A549 (cell line): ENCODE measurements at regions not wholly inside any gene's neighbourhood (a gene's known extent, or its start where the extent isn't known, plus 50 kb on each side); places are given as distances from the start of the nearest gene placed in this dataset.

Experiments used
- ATAC-seq, 2 experiments: fragments of 200-7000 bp in 1 of 2; fragments of >200 bp in 1 of 2; cut with Nextera tagmentation in 1 of 2; cut with Tn5 transposase in 1 of 2; 3 replicates each; pipeline versions ENCODE4 v1.8.0 to v1.9.1; 2018 to 2020; ENCODE audit warnings: mild to moderate bottlenecking in 1 of 2, moderate library complexity in 1 of 2
- CTCF ChIA-PET: fragments of 300-600 bp; sonication (Branson Sonifier 250); formaldehyde crosslinking; extraction: SDS; loops from one replicate; lab custom pipeline; 2021; ENCODE audit warnings: antibody characterized with exemption, inconsistent platforms; lab: Yijun Ruan, JAX
- POLR2A ChIA-PET: fragments of 350-600 bp; formaldehyde crosslinking; extraction: SDS; loops from one replicate; lab custom pipeline; 2021; ENCODE audit warnings: antibody characterized with exemption, inconsistent platforms; lab: Yijun Ruan, JAX
- DNase-seq, 2 experiments: peaks; one replicate each; pipeline versions ENCODE4 v3.0.0 to v3.0.0-alpha.2; 2011 to 2016; ENCODE audit warnings: low read depth in 1 of 2, low spot score in 1 of 2
- FAIRE-seq: peaks from 2 replicates; lab custom pipeline; 2011; peaks lifted over from hg19 to GRCh38; lab: Jason Lieb, UNC
- H3K27ac ChIP-seq, 2 experiments: fragments of >200 bp; sonication (Bioruptor Twin); formaldehyde crosslinking; 3 replicates each; pipeline ENCODE4 v1.5.1; 2016 to 2017
- H3K4me1 ChIP-seq: fragments of >200 bp; sonication (Bioruptor Twin); formaldehyde crosslinking; 3 replicates; pipeline ENCODE4 v1.6.1; 2016
- H3K4me2 ChIP-seq: fragments of >200 bp; sonication (Bioruptor Twin); formaldehyde crosslinking; 3 replicates; pipeline ENCODE4 v1.6.1; 2016
- H3K4me3 ChIP-seq: fragments of >200 bp; sonication (Bioruptor Twin); formaldehyde crosslinking; 3 replicates; pipeline ENCODE4 v1.5.1; 2016
- H3K9me3 ChIP-seq: fragments of >200 bp; sonication (Bioruptor Twin); formaldehyde crosslinking; 3 replicates; pipeline ENCODE4 v1.6.1; 2016
- BHLHE40 ChIP-seq: IDR thresholded peaks from 2 replicates; pipeline ENCODE4 v1.6.1; 2012; ENCODE audit warnings: low read depth, low read length, inconsistent platforms
- ESRRA ChIP-seq: fragments of 150-350 bp; IDR thresholded peaks from 2 replicates; pipeline ENCODE4 v1.6.1; 2014; ENCODE audit warnings: mild to moderate bottlenecking, low read length, borderline replicate concordance
- HOXA7 ChIP-seq: fragments of 250-450 bp; sonication (Bioruptor Pico); IDR thresholded peaks from 2 replicates; pipeline ENCODE4 v1.5.0; 2020; ENCODE audit warnings: mild to moderate bottlenecking, moderate library complexity
- JUN ChIP-seq, 2 experiments: fragments of >200 bp; sonication (Bioruptor Twin); formaldehyde crosslinking; IDR thresholded peaks; 2 replicates in 1 of 2; 3 replicates in 1 of 2; pipeline ENCODE4 v1.6.1; 2016 to 2017
- KDM1A ChIP-seq: fragments of 200-600 bp; sonication (generic); IDR thresholded peaks from 2 replicates; pipeline ENCODE4 v1.6.1; 2016; ENCODE audit warnings: low read depth, mild to moderate bottlenecking
- MAFK ChIP-seq: fragments of 450-650 bp; IDR thresholded peaks from 2 replicates; pipeline ENCODE4 v1.6.1; 2014; ENCODE audit not compliant: partially characterized antibody
- NPAS2 ChIP-seq: fragments of 250-450 bp; sonication (Bioruptor Pico); IDR thresholded peaks from 2 replicates; pipeline ENCODE4 v1.8.0; 2022; ENCODE audit warnings: mild to moderate bottlenecking, moderate library complexity, borderline replicate concordance
- POLR2AphosphoS2 ChIP-seq: conservative IDR thresholded peaks from 2 replicates; pipeline ENCODE4 v1.6.1; 2012; ENCODE audit warnings: low read length, improper control_type of control experiment, inconsistent platforms
- RFX5 ChIP-seq: fragments of 450-650 bp; IDR thresholded peaks from 2 replicates; pipeline ENCODE4 v1.7.1; 2014; ENCODE audit warnings: antibody characterized with exemption, mild to moderate bottlenecking, moderate library complexity
- RNF2 ChIP-seq: fragments of 200-600 bp; sonication (generic); IDR thresholded peaks from 2 replicates; pipeline ENCODE4 v1.6.1; 2016; ENCODE audit warnings: low read depth, mild to moderate bottlenecking, antibody characterized with exemption, moderate library complexity, borderline replicate concordance
- SREBF2 ChIP-seq: fragments of 450-650 bp; IDR thresholded peaks from 2 replicates; pipeline ENCODE4 v1.6.1; 2014; ENCODE audit warnings: mild to moderate bottlenecking, moderate library complexity
- TFCP2L1 ChIP-seq: fragments of 250-450 bp; sonication (Bioruptor Pico); IDR thresholded peaks from 2 replicates; pipeline ENCODE4 v1.5.0; 2021; ENCODE audit warnings: mild to moderate bottlenecking
- WGBS: methylation state at CpG from one replicate; pipeline ENCODE4 v1.1.6; 2017; ENCODE audit errors: missing lambda C conversion rate; 5-methylcytosine and 5-hydroxymethylcytosine counted together
- TF ChIP-seq, protein P1 (sequence below): fragments of 450-650 bp; IDR thresholded peaks from 2 replicates; pipeline ENCODE4 v1.6.1; 2014; ENCODE audit warnings: antibody characterized with exemption
- TF ChIP-seq, protein P2 (sequence below): fragments of 250-450 bp; sonication (Bioruptor Pico); IDR thresholded peaks from 2 replicates; pipeline ENCODE4 v1.5.0; 2020; ENCODE audit warnings: low read depth, mild to moderate bottlenecking, moderate library complexity
- TF ChIP-seq, protein P3 (sequence below): fragments of 200-600 bp; sonication (generic); IDR thresholded peaks from 2 replicates; pipeline ENCODE4 v1.6.1; 2016; ENCODE audit warnings: antibody characterized with exemption, mild to moderate bottlenecking, moderate library complexity
- TF ChIP-seq, protein P4 (sequence below): IDR thresholded peaks from 2 replicates; pipeline ENCODE4 v1.6.1; 2012; ENCODE audit warnings: low read depth, borderline replicate concordance
- TF ChIP-seq, protein P5 (sequence below): fragments of 250-450 bp; sonication (Bioruptor Pico); IDR thresholded peaks from 2 replicates; pipeline ENCODE4 v1.5.0; 2021; ENCODE audit warnings: mild to moderate bottlenecking, moderate library complexity, borderline replicate concordance
- TF ChIP-seq, protein P6 (sequence below): fragments of 150-350 bp; IDR thresholded peaks from 2 replicates; pipeline ENCODE4 v1.6.1; 2014; ENCODE audit warnings: low read depth, mild to moderate bottlenecking, low read length

DNA sequence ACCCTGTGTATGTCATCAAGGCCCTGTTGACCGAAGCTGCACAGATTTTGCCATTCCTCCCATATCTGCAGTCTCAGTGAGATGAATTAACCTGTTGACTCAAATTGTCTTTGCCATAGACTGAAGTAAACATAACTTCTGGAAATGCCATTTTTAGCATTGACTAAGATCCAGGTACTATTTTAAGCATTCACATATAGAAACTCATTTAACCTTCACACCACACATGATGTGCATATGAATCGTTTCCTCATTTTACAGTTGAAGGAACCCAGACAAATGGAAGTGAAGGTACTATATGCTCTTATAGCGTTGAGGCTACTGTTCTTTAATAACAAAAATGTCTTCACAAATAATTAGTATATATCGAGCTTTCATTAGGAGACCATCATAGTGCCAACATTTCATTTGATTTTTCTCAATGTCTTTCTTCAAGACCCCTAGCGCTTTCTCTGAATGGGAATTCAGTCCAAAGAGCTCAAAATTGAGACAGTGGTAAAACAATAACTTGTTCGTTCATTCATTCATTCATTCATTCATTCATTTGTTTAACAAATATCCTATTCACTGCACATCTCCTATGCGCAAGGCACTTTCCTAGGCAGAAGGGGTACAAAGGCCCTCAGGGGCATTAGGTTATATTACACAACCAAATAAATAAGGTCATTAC is 444.7 kb downstream of the ADGRL2 start:
- ATAC-seq (no peak), FAIRE-seq (no peak), DNase-seq (no peak)
- Histone ChIP-seq H3K27ac (no peak overlapping the region), H3K4me1 (no peaks in the 10 kb centered on the region), H3K4me3 (no peak overlapping the region), H3K4me2 (no peak overlapping the region), H3K9me3 (no peaks in the 10 kb centered on the region)
- ChIA-PET CTCF (no interaction called here), POLR2A (no interaction called here)
- WGBS, result 43% methylated on average over 7 of the region's 7 CpGs
- TF ChIP-seq, protein P1, sequence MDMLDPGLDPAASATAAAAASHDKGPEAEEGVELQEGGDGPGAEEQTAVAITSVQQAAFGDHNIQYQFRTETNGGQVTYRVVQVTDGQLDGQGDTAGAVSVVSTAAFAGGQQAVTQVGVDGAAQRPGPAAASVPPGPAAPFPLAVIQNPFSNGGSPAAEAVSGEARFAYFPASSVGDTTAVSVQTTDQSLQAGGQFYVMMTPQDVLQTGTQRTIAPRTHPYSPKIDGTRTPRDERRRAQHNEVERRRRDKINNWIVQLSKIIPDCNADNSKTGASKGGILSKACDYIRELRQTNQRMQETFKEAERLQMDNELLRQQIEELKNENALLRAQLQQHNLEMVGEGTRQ, result no peak
- TF ChIP-seq, protein P2, sequence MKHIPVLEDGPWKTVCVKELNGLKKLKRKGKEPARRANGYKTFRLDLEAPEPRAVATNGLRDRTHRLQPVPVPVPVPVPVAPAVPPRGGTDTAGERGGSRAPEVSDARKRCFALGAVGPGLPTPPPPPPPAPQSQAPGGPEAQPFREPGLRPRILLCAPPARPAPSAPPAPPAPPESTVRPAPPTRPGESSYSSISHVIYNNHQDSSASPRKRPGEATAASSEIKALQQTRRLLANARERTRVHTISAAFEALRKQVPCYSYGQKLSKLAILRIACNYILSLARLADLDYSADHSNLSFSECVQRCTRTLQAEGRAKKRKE (CRISPR knock-in tag), result no peak
- TF ChIP-seq SREBF2, result no peak
- no peak for TF ChIP-seq MAFK
- no peak for TF ChIP-seq BHLHE40
- no peak for TF ChIP-seq HOXA7
- TF ChIP-seq, protein P3, sequence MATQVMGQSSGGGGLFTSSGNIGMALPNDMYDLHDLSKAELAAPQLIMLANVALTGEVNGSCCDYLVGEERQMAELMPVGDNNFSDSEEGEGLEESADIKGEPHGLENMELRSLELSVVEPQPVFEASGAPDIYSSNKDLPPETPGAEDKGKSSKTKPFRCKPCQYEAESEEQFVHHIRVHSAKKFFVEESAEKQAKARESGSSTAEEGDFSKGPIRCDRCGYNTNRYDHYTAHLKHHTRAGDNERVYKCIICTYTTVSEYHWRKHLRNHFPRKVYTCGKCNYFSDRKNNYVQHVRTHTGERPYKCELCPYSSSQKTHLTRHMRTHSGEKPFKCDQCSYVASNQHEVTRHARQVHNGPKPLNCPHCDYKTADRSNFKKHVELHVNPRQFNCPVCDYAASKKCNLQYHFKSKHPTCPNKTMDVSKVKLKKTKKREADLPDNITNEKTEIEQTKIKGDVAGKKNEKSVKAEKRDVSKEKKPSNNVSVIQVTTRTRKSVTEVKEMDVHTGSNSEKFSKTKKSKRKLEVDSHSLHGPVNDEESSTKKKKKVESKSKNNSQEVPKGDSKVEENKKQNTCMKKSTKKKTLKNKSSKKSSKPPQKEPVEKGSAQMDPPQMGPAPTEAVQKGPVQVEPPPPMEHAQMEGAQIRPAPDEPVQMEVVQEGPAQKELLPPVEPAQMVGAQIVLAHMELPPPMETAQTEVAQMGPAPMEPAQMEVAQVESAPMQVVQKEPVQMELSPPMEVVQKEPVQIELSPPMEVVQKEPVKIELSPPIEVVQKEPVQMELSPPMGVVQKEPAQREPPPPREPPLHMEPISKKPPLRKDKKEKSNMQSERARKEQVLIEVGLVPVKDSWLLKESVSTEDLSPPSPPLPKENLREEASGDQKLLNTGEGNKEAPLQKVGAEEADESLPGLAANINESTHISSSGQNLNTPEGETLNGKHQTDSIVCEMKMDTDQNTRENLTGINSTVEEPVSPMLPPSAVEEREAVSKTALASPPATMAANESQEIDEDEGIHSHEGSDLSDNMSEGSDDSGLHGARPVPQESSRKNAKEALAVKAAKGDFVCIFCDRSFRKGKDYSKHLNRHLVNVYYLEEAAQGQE, result no peak
- no peak for TF ChIP-seq RFX5
- TF ChIP-seq, protein P4, sequence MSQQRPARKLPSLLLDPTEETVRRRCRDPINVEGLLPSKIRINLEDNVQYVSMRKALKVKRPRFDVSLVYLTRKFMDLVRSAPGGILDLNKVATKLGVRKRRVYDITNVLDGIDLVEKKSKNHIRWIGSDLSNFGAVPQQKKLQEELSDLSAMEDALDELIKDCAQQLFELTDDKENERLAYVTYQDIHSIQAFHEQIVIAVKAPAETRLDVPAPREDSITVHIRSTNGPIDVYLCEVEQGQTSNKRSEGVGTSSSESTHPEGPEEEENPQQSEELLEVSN, result no peak

DNA sequence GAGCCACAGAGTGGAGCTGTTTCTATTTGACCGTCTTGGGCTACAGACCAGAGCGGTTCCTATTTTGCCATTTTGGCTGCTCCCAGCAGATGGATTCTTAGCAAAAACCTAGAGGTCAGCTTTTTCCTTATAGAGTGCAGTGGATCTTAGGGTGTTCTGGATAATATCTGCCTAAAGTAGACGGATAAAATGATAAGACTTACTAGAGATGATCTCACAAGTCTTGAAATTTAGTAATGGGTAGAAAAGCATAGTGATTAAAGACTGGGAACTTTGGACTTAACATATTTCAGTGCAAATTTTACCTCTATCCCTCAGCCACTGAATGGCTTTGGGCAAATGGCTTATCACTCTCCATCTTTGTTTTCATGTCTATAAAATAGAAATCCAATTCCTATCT is 439.8 kb downstream of the ADGRL2 start:
- 9% methylated on average over 3 of the region's 3 CpGs for WGBS
- no peak for TF ChIP-seq ESRRA
- TF ChIP-seq, protein P3, result no peak
- TF ChIP-seq NPAS2, result no peak
- TF ChIP-seq, protein P5, sequence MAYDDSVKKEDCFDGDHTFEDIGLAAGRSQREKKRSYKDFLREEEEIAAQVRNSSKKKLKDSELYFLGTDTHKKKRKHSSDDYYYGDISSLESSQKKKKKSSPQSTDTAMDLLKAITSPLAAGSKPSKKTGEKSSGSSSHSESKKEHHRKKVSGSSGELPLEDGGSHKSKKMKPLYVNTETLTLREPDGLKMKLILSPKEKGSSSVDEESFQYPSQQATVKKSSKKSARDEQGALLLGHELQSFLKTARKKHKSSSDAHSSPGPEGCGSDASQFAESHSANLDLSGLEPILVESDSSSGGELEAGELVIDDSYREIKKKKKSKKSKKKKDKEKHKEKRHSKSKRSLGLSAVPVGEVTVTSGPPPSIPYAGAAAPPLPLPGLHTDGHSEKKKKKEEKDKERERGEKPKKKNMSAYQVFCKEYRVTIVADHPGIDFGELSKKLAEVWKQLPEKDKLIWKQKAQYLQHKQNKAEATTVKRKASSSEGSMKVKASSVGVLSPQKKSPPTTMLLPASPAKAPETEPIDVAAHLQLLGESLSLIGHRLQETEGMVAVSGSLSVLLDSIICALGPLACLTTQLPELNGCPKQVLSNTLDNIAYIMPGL (CRISPR knock-in tag), result no peak
- TF ChIP-seq, protein P1, result no peak
- no peak for TF ChIP-seq TFCP2L1 (CRISPR knock-in tag)
- TF ChIP-seq KDM1A, result no peak
- TF ChIP-seq, protein P6, sequence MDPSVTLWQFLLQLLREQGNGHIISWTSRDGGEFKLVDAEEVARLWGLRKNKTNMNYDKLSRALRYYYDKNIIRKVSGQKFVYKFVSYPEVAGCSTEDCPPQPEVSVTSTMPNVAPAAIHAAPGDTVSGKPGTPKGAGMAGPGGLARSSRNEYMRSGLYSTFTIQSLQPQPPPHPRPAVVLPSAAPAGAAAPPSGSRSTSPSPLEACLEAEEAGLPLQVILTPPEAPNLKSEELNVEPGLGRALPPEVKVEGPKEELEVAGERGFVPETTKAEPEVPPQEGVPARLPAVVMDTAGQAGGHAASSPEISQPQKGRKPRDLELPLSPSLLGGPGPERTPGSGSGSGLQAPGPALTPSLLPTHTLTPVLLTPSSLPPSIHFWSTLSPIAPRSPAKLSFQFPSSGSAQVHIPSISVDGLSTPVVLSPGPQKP, result no peak
- no peak for TF ChIP-seq JUN (IDR thresholded peaks at IDR 0.05)
- TF ChIP-seq RNF2, result no peak
- TF ChIP-seq POLR2AphosphoS2, result no peak
- no peak for FAIRE-seq

More for the DNA sequence above, 439.8 kb downstream of the ADGRL2 start:
- no peak overlapping the region for H3K4me3 ChIP-seq
- no peak overlapping the region for H3K4me2 ChIP-seq
- ATAC-seq (no peak), DNase-seq (no peak)
- no peak overlapping the region for H3K27ac ChIP-seq
- POLR2A ChIA-PET, result no interaction called here
- H3K4me1 ChIP-seq, result no peaks in the 10 kb centered on the region
- CTCF ChIA-PET, result no interaction called here
- H3K9me3 ChIP-seq, result no peaks in the 10 kb centered on the region
